Stimulated activated effector memory CD8-positive, alpha-beta T cell treated with anti-CD3 and anti-CD28 coated beads, Interleukin-12 subunit alpha, Interleukin-12 subunit beta, amount 100 ng/mL, for 72 hours (primary cell): ENCODE measurements at regions not wholly inside any gene's neighbourhood (a gene's known extent, or its start where the extent isn't known, plus 50 kb on each side); places are given as distances from the start of the nearest gene placed in this dataset.

Source experiments
- ATAC-seq: fragments of 150-1000 bp; cut with Tn5 transposase; 2 replicates; pipeline ENCODE4 v1.10.0; 2021
- DNase-seq, 2 donors: peaks; one replicate each; pipeline ENCODE4 v3.0.0; 2021 to 2022; ENCODE audit warnings: low spot score in 2 of 2
- H3K27ac Mint-ChIP-seq: one replicate; pipeline ENCODE4 v1.8.0; 2022; ENCODE audit warnings: mild to moderate bottlenecking, mixed read lengths
- H3K36me3 Mint-ChIP-seq: one replicate; pipeline ENCODE4 v1.8.0; 2022; ENCODE audit warnings: mild to moderate bottlenecking, mixed read lengths
- H3K4me1 Mint-ChIP-seq: one replicate; pipeline ENCODE4 v1.8.0; 2022; ENCODE audit warnings: mixed read lengths
- H3K4me3 Mint-ChIP-seq: one replicate; pipeline ENCODE4 v1.8.0; 2022; ENCODE audit warnings: mild to moderate bottlenecking, mixed read lengths
- H3K9me3 Mint-ChIP-seq: one replicate; pipeline ENCODE4 v1.8.0; 2022; ENCODE audit warnings: mixed read lengths

DNA sequence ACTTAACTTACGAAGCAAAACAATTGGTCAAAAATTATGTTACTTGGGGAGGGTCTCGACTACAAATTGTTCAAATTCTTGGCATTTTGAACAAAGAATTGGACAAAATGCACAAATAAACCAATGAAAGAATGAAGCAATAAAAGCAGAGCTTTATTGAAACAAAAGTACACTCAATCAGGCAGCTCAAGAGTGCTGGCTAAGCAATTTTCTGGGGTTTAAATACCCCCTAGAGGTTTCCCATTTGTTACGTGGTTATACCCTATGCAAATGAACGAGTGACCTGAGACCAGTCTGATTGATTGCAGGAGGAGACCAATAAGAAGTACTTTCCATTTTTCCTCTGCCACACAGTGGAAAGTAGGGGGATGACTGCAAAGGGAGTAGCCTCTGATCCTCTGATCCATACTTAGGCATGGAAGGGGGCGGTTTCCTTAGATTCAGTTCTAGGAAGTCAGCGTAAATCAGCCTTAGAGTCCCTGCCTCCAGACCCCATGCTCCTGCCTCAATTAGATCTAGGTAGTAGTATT lies 228.6 kb downstream of the EFNB2 start:
- ATAC-seq (no peak), DNase-seq (no peak)
- H3K9me3 Mint-ChIP-seq, result peaks cover 6% of the 10 kb centered on the region
- no peak overlapping the region for H3K27ac Mint-ChIP-seq
- H3K36me3 Mint-ChIP-seq, result no peaks in the 10 kb centered on the region
- no peak overlapping the region for H3K4me3 Mint-ChIP-seq
- no peaks in the 10 kb centered on the region for H3K4me1 Mint-ChIP-seq

GRCh38 chr13:106302843-106303242 lies 232.6 kb downstream of the EFNB2 start:
- Mint-ChIP-seq H3K36me3 (no peaks in the 10 kb centered on the region), H3K9me3 (peaks cover 13% of the 10 kb centered on the region), H3K27ac (no peak overlapping the region), H3K4me3 (no peak overlapping the region), H3K4me1 (no peaks in the 10 kb centered on the region)
- ATAC-seq (no peak), DNase-seq (no peak)

DNA sequence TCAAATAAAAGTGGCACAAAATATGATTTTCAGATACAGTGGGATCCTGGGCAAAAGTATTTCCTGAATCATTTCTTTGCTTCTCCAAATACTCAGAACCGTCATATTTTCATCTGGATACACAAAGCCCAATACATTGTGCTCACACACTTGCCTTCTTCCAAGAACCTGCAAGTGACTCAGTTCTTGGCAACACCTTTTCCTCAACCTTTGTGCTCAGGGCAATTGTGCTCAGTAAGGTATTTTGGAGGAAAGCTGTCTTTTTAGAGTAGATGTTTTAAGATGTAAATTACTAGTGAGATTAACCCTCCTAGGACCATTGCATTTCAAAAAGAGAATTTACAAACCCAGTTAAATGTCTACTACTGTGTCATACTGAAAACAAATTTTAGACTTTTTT lies 233.5 kb downstream of the EFNB2 start:
- peaks cover 10% of the 10 kb centered on the region for H3K9me3 Mint-ChIP-seq
- no peak for ATAC-seq
- no peaks in the 10 kb centered on the region for H3K4me1 Mint-ChIP-seq
- H3K36me3 Mint-ChIP-seq, result no peaks in the 10 kb centered on the region
- no peak for DNase-seq
- H3K4me3 Mint-ChIP-seq, result no peak overlapping the region
- no peak overlapping the region for H3K27ac Mint-ChIP-seq

- Mint-ChIP-seq H3K27ac (no peak overlapping the region), H3K4me1 (no peaks in the 10 kb centered on the region), H3K36me3 (no peaks in the 10 kb centered on the region), H3K9me3 (peaks cover 7% of the 10 kb centered on the region), H3K4me3 (no peak overlapping the region)
- DNase-seq (no peak), ATAC-seq (no peak)
Measured at GRCh38 chr13:106299621-106300020, 235.8 kb downstream of the EFNB2 start.

DNA sequence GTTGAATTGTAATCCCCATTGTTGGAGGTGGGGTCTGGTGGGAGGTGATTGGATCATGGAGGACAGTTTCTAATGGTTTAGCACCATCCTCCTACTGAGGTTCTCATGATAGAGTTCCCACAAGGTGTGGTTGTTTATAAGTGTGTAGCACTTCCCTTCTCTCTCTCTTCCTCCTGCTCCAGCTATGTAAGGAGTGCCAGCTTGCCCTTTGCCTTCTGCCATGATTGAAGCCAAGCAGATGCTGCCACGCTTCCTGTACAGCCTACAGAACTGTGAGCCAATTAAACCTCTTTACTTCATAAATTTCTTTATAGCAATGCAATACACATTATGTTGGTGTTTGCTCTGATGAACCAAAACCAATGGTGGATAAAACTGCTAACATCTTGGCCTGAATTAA lies 238.2 kb downstream of the EFNB2 start:
- Mint-ChIP-seq H3K4me3 (no peak overlapping the region), H3K27ac (no peak overlapping the region), H3K36me3 (no peaks in the 10 kb centered on the region), H3K4me1 (no peaks in the 10 kb centered on the region), H3K9me3 (peaks cover 7% of the 10 kb centered on the region)
- ATAC-seq (no peak), DNase-seq (no peak)

DNA sequence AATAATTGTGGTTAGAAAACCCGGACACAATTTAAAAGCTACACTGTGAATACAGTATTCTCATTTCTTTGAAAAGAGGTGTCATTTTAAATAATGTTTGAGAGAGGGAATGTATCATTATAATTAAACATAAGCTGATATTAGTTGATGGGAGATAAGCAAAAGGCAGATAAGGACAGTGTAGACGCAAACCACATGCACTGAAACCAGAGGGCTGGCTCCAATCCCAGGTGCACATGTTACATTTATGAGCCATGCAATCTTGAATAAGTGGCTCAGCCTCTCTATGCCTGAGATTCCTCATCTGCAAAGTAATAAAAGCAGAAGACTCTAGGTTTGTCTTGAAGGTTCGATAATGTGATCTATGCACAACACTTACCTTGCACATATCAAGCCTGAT lies 238.7 kb downstream of the EFNB2 start:
- Mint-ChIP-seq H3K27ac (no peak overlapping the region), H3K9me3 (peaks cover 7% of the 10 kb centered on the region), H3K36me3 (no peaks in the 10 kb centered on the region), H3K4me3 (no peak overlapping the region), H3K4me1 (no peaks in the 10 kb centered on the region)
- ATAC-seq (no peak), DNase-seq (no peak)

DNA sequence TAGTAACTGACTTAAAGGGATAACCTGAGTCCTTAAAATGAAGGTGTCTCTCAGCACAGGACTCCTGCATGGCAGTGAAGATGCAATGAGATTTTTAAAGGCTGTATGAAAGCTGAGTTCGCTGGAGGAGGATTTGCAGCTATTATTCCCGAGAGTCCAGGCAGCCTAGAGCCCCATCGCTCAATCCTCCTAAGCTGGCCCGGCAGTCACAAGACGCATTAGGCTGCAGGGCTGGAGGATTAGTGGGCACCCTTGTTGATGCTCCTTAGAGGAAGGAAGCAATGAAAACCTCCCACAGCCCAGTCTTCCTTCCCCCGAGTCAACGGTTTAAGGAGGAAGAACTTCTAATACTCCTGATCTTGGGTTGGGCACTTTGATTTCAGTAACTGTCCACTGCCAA lies 239.5 kb downstream of the EFNB2 start:
- Mint-ChIP-seq H3K4me1 (no peaks in the 10 kb centered on the region), H3K27ac (no peak overlapping the region), H3K9me3 (peaks cover 6% of the 10 kb centered on the region), H3K36me3 (no peaks in the 10 kb centered on the region), H3K4me3 (no peak overlapping the region)
- no peak for ATAC-seq
- no peak for DNase-seq

GRCh38 chr13:106291006-106291405 lies 244.5 kb downstream of the EFNB2 start:
- H3K9me3 Mint-ChIP-seq, result peaks cover 5% of the 10 kb centered on the region
- no peak overlapping the region for H3K4me3 Mint-ChIP-seq
- no peaks in the 10 kb centered on the region for H3K36me3 Mint-ChIP-seq
- no peaks in the 10 kb centered on the region for H3K4me1 Mint-ChIP-seq
- no peak for ATAC-seq
- no peak overlapping the region for H3K27ac Mint-ChIP-seq
- DNase-seq, result no peak

DNA sequence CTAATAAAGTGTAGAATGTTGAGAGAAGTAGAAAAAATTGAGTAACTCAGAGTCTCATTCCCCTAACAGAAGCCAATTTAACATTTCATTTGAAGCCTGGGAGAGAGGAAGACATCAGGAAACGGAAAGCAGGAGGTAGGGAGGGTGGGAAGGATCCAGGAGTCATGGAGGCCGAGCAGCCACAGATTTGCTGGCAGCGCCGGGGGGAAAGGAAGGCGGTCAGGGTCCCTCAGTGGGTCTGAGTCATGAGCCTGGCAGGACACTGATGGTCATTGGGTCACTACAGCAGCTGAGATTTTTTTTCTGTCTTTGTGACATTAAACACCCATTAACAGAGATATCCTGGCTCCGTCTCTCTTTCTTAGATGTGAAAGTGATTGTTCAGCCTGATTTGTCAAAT lies 248.1 kb downstream of the EFNB2 start:
- DNase-seq, result no peak
- no peaks in the 10 kb centered on the region for H3K4me1 Mint-ChIP-seq
- H3K4me3 Mint-ChIP-seq, result no peak overlapping the region
- no peak for ATAC-seq
- H3K36me3 Mint-ChIP-seq, result no peaks in the 10 kb centered on the region
- no peak overlapping the region for H3K27ac Mint-ChIP-seq
- H3K9me3 Mint-ChIP-seq, result peaks cover 5% of the 10 kb centered on the region

DNA sequence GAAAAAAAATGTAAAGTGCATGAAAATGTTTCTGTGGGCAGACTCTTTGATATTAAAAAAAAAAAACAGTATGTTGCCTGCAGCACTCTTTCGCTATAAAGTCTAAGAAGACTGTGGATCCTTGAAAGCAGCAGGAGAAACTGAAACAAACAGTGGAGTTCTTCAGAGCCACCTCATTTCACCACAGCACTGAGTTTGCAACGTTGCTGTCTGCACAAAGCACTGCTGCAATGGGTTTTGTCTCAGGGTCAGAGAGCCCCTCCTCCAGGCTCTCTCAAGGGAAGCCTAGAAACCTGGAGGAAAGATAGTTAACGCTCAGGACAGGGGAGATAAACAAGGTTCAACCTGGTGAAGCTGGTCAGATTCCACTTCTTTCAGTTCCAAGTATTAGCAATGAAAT lies 248.7 kb downstream of the EFNB2 start:
- ATAC-seq, result no peak
- Mint-ChIP-seq H3K4me3 (no peak overlapping the region), H3K36me3 (no peaks in the 10 kb centered on the region), H3K27ac (no peak overlapping the region), H3K9me3 (peaks cover 5% of the 10 kb centered on the region), H3K4me1 (no peaks in the 10 kb centered on the region)
- DNase-seq, result no peak

GRCh38 chr13:106284358-106284757 lies 251.1 kb downstream of the EFNB2 start:
- ATAC-seq, result no peak
- no peaks in the 10 kb centered on the region for H3K4me1 Mint-ChIP-seq
- no peak for DNase-seq
- H3K27ac Mint-ChIP-seq, result no peak overlapping the region
- H3K9me3 Mint-ChIP-seq, result peaks cover 2% of the 10 kb centered on the region
- no peak overlapping the region for H3K4me3 Mint-ChIP-seq
- H3K36me3 Mint-ChIP-seq, result no peaks in the 10 kb centered on the region

DNA sequence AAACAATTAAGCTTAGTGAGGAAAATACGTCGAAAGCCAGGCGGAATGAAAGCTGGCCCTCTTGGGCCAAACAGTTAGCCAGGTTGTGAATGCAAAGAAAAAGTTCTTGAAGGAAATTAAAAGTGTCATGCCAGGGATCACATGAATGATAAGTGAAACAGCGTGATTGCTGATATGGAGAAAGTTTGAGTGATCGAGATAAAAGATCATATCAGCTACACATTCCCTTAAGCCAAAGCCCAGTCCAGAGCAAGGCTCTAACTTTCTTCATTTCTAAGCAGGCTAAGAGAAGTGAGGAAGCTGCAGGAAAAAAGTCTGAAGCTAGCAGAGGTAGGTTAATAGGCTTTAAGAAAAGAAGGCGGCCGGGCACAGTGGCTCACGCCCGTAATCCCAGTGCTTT lies 254.0 kb downstream of the EFNB2 start:
- Mint-ChIP-seq H3K36me3 (no peaks in the 10 kb centered on the region), H3K4me1 (no peaks in the 10 kb centered on the region), H3K27ac (no peak overlapping the region), H3K4me3 (no peak overlapping the region), H3K9me3 (no peaks in the 10 kb centered on the region)
- no peak for DNase-seq
- no peak for ATAC-seq

GRCh38 chr13:106277484-106278154 lies 257.8 kb downstream of the EFNB2 start:
- no peaks in the 10 kb centered on the region for H3K4me1 Mint-ChIP-seq
- no peak for DNase-seq
- no peak for ATAC-seq
- no peak overlapping the region for H3K4me3 Mint-ChIP-seq
- no peaks in the 10 kb centered on the region for H3K36me3 Mint-ChIP-seq
- no peak overlapping the region for H3K27ac Mint-ChIP-seq
- H3K9me3 Mint-ChIP-seq, result no peaks in the 10 kb centered on the region

GRCh38 chr13:106276876-106277275 lies 258.6 kb downstream of the EFNB2 start:
- no peaks in the 10 kb centered on the region for H3K36me3 Mint-ChIP-seq
- no peaks in the 10 kb centered on the region for H3K4me1 Mint-ChIP-seq
- H3K4me3 Mint-ChIP-seq, result no peak overlapping the region
- DNase-seq (no peak), ATAC-seq (no peak)
- H3K27ac Mint-ChIP-seq, result no peak overlapping the region
- H3K9me3 Mint-ChIP-seq, result no peaks in the 10 kb centered on the region

- H3K9me3 Mint-ChIP-seq, result no peaks in the 10 kb centered on the region
- H3K4me3 Mint-ChIP-seq, result no peak overlapping the region
- no peaks in the 10 kb centered on the region for H3K36me3 Mint-ChIP-seq
- H3K27ac Mint-ChIP-seq, result no peak overlapping the region
- DNase-seq (no peak), ATAC-seq (no peak)
- H3K4me1 Mint-ChIP-seq, result no peaks in the 10 kb centered on the region
Measured at GRCh38 chr13:106275446-106276032, 259.9 kb downstream of the EFNB2 start.

- ATAC-seq (no peak), DNase-seq (no peak)
- Mint-ChIP-seq H3K36me3 (no peaks in the 10 kb centered on the region), H3K4me3 (no peak overlapping the region), H3K27ac (no peak overlapping the region), H3K9me3 (peaks cover 5% of the 10 kb centered on the region), H3K4me1 (no peaks in the 10 kb centered on the region)
Measured at GRCh38 chr13:106274551-106275203, 260.8 kb downstream of the EFNB2 start.
